Occipital lobe (tissue), 1 donor: ENCODE measurements at regions not wholly inside any gene's neighbourhood (a gene's known extent, or its start where the extent isn't known, plus 50 kb on each side); places are given as distances from the start of the nearest gene placed in this dataset.

Source experiments
- DNase-seq: peaks from one replicate; lab custom pipeline; 2025; lab: John Stamatoyannopoulos, UW

GRCh38 chr12:77572371-77572770 lies 258.3 kb upstream of the NAV3 start:
- DNase-seq: no peak

- no peak for DNase-seq
These were observed 258.9 kb upstream of the NAV3 start for GRCh38 chr12:77571768-77572167.

- DNase-seq: no peak
These were observed 259.6 kb upstream of the NAV3 start for GRCh38 chr12:77571127-77571526.

GRCh38 chr12:77569876-77570275 lies 260.8 kb upstream of the NAV3 start:
- DNase-seq: no peak

- DNase-seq: no peak
These were observed 270.0 kb upstream of the NAV3 start for GRCh38 chr12:77560714-77561113.

- no peak for DNase-seq
These were observed 271.2 kb upstream of the NAV3 start for GRCh38 chr12:77559400-77560074.

GRCh38 chr12:77555074-77555473 lies 275.6 kb upstream of the NAV3 start:
- no peak for DNase-seq

GRCh38 chr12:77553976-77554619 lies 276.6 kb upstream of the NAV3 start:
- no peak for DNase-seq

GRCh38 chr12:77549383-77550128 lies 281.1 kb upstream of the NAV3 start:
- no peak for DNase-seq

GRCh38 chr12:77548797-77549196 lies 281.9 kb upstream of the NAV3 start:
- DNase-seq: no peak

- no peak for DNase-seq
These were observed 290.6 kb upstream of the NAV3 start for GRCh38 chr12:77540097-77540496.

- DNase-seq: no peak
These were observed 293.0 kb upstream of the NAV3 start for GRCh38 chr12:77537663-77538062.

GRCh38 chr12:77535734-77536133 lies 295.0 kb upstream of the NAV3 start:
- no peak for DNase-seq

GRCh38 chr12:77531912-77532311 lies 298.8 kb upstream of the NAV3 start:
- no peak for DNase-seq

GRCh38 chr12:77522247-77522646 lies 308.4 kb upstream of the NAV3 start:
- DNase-seq: no peak

- DNase-seq: no peak
These were observed 309.1 kb upstream of the NAV3 start for GRCh38 chr12:77521508-77522115.

- DNase-seq: no peak
These were observed 316.2 kb upstream of the NAV3 start for GRCh38 chr12:77514511-77514910.

GRCh38 chr12:77510985-77511384 lies 319.7 kb upstream of the NAV3 start:
- no peak for DNase-seq

GRCh38 chr12:77504466-77504865 lies 326.2 kb upstream of the NAV3 start:
- DNase-seq: no peak

GRCh38 chr12:77500089-77500488 lies 330.6 kb upstream of the NAV3 start:
- no peak for DNase-seq

GRCh38 chr12:77497647-77498046 lies 333.0 kb upstream of the NAV3 start:
- DNase-seq: no peak

- DNase-seq: no peak
These were observed 334.0 kb upstream of the NAV3 start for GRCh38 chr12:77496714-77497113.
